ENCODE measurements at regions not wholly inside any gene's neighbourhood (a gene's known extent, or its start where the extent isn't known, plus 50 kb on each side); places are given as distances from the start of the nearest gene placed in this dataset.

DNA sequence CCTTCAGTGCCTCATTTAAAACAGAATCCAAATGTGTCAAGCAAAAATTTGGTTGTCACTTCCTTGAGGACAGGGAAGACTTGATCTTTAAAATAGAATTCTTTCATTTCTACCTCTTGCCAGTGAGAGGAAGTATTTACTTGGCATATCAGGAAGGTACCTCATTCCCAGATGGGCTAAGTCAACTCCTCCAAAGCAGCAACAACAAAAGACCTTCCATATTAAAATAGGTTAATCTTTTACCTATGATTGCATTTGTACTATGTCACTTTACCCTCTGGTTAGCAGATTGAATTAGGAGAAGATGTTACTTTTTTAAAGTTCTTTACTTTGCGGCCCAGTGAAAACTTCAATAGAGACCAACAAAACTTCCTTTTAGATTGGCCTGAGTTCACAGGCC, 462.1 kb upstream of the ADAMTS9 start:
- Mint-ChIP-seq H3K9me3 (no peaks in the 10 kb centered on the region), H3K4me1 (peaks cover 57% of the 10 kb centered on the region), H3K36me3 (ENCODE audit: low read depth) (no peaks in the 10 kb centered on the region), H3K27ac (no peak overlapping the region), H3K4me3 (no peak overlapping the region), H3K27me3 (ENCODE audit: insufficient read depth) (peaks cover 3% of the 10 kb centered on the region)
- no peak for DNase-seq
- no peak overlapping the region for H3K9ac ChIP-seq (ENCODE audit: extremely low read depth, low read length, poor library complexity, severe bottlenecking)
- no peaks in the 10 kb centered on the region for H3K27me3 ChIP-seq (ENCODE audit: control insufficient read depth, insufficient read depth, low read length, poor library complexity, severe bottlenecking)
- TF ChIP-seq, protein P1, sequence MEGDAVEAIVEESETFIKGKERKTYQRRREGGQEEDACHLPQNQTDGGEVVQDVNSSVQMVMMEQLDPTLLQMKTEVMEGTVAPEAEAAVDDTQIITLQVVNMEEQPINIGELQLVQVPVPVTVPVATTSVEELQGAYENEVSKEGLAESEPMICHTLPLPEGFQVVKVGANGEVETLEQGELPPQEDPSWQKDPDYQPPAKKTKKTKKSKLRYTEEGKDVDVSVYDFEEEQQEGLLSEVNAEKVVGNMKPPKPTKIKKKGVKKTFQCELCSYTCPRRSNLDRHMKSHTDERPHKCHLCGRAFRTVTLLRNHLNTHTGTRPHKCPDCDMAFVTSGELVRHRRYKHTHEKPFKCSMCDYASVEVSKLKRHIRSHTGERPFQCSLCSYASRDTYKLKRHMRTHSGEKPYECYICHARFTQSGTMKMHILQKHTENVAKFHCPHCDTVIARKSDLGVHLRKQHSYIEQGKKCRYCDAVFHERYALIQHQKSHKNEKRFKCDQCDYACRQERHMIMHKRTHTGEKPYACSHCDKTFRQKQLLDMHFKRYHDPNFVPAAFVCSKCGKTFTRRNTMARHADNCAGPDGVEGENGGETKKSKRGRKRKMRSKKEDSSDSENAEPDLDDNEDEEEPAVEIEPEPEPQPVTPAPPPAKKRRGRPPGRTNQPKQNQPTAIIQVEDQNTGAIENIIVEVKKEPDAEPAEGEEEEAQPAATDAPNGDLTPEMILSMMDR (conservative IDR thresholded peaks at IDR 0.05): no peak
- no peak overlapping the region for H3K27ac ChIP-seq (ENCODE audit: low read depth, low read length)
- no peaks in the 10 kb centered on the region for H3K36me3 ChIP-seq (ENCODE audit: control insufficient read depth, insufficient read depth, low read length)
- H3K4me1 ChIP-seq (ENCODE audit: control insufficient read depth, insufficient read depth, low read length): peaks cover 9% of the 10 kb centered on the region
- no peaks in the 10 kb centered on the region for H3K9me3 ChIP-seq (ENCODE audit: control insufficient read depth, low read length)
- no peak overlapping the region for H3K4me3 ChIP-seq (ENCODE audit: low read length)
- WGBS, 2 experiments (ENCODE audit: insufficient coverage in 1 of 2, insufficient read length in 1 of 2): 100% methylated on average over 1 of the region's 1 CpG

DNA sequence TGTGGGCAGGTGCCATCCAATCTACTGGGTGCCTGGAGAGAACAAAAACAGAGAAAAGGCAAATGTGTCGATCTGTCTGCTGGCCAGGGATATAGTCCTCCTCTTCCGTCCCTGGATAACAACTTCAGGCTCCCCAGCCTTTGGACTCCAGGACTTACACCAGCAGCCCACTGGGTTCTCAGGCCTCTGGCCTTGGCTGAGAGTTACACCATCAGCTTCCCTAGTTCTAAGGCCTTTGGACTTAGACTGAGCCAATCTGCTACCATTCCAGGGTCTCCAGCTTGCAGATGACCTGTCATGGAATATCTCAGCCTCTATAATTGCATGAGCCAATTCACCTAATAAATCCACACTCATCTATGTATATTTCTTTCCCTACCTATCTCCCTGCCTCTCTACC, 460.9 kb upstream of the ADAMTS9 start:
- H3K4me3 Mint-ChIP-seq: no peak overlapping the region
- no peak overlapping the region for H3K27ac Mint-ChIP-seq
- H3K27me3 Mint-ChIP-seq (ENCODE audit: insufficient read depth): peaks cover 3% of the 10 kb centered on the region
- peaks cover 9% of the 10 kb centered on the region for H3K4me1 ChIP-seq (ENCODE audit: control insufficient read depth, insufficient read depth, low read length)
- H3K4me1 Mint-ChIP-seq: peaks cover 54% of the 10 kb centered on the region
- H3K36me3 Mint-ChIP-seq (ENCODE audit: low read depth): no peaks in the 10 kb centered on the region
- DNase-seq: no peak
- H3K27me3 ChIP-seq (ENCODE audit: control insufficient read depth, insufficient read depth, low read length, poor library complexity, severe bottlenecking): no peaks in the 10 kb centered on the region
- WGBS, 2 experiments (ENCODE audit: insufficient coverage in 1 of 2, insufficient read length in 1 of 2): 59 to 72% methylated on average over 2 of the region's 2 CpGs
- TF ChIP-seq, protein P1 (conservative IDR thresholded peaks at IDR 0.05): no peak
- no peaks in the 10 kb centered on the region for H3K9me3 ChIP-seq (ENCODE audit: control insufficient read depth, low read length)
- no peak overlapping the region for H3K27ac ChIP-seq (ENCODE audit: low read depth, low read length)
- no peak overlapping the region for H3K9ac ChIP-seq (ENCODE audit: extremely low read depth, low read length, poor library complexity, severe bottlenecking)
- H3K36me3 ChIP-seq (ENCODE audit: control insufficient read depth, insufficient read depth, low read length): no peaks in the 10 kb centered on the region
- H3K4me3 ChIP-seq (ENCODE audit: low read length): no peak overlapping the region
- no peaks in the 10 kb centered on the region for H3K9me3 Mint-ChIP-seq

DNA sequence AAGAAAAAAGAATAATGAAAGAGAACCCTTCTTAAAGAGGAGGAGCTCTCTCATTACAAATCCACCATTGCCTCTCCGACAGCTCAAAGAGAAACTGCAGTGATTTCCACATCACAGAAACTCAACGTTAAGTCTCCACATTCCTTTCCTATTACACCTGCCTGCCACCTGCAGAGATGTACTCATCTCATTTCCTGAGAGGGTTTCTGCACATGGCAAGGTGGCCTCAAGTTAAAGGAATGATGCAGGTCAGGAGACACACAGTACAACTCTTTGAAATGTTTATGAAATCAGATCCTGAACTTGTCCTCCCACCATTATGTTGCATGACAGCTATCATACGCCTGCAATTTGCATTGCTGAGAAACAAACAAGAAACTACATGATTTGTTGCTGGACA, 458.4 kb upstream of the ADAMTS9 start:
- Histone ChIP-seq H3K9me3 (ENCODE audit: control insufficient read depth, low read length) (no peaks in the 10 kb centered on the region), H3K36me3 (ENCODE audit: control insufficient read depth, insufficient read depth, low read length) (no peaks in the 10 kb centered on the region), H3K27me3 (ENCODE audit: control insufficient read depth, insufficient read depth, low read length, poor library complexity, severe bottlenecking) (no peaks in the 10 kb centered on the region), H3K9ac (ENCODE audit: extremely low read depth, low read length, poor library complexity, severe bottlenecking) (no peak overlapping the region), H3K4me3 (ENCODE audit: low read length) (no peak overlapping the region), H3K27ac (ENCODE audit: low read depth, low read length) (no peak overlapping the region), H3K4me1 (ENCODE audit: control insufficient read depth, insufficient read depth, low read length) (peaks cover 15% of the 10 kb centered on the region)
- Mint-ChIP-seq H3K4me1 (peaks cover 70% of the 10 kb centered on the region), H3K27me3 (ENCODE audit: insufficient read depth) (no peaks in the 10 kb centered on the region), H3K27ac (peak overlapping the region; percentile 94), H3K9me3 (no peaks in the 10 kb centered on the region), H3K4me3 (peak overlapping the region; percentile 21), H3K36me3 (ENCODE audit: low read depth) (no peaks in the 10 kb centered on the region)
- DNase-seq: peak; percentile 90
- WGBS, 2 experiments (ENCODE audit: insufficient coverage in 1 of 2, insufficient read length in 1 of 2): 44 to 86% methylated on average over 1 to 3 of the region's 3 CpGs
- TF ChIP-seq, protein P1 (conservative IDR thresholded peaks at IDR 0.05): no peak

Measured in endodermal cell (in vitro differentiated cells).